ENCODE measurements at regions not wholly inside any gene's neighbourhood (a gene's known extent, or its start where the extent isn't known, plus 50 kb on each side); places are given as distances from the start of the nearest gene placed in this dataset.

DNA sequence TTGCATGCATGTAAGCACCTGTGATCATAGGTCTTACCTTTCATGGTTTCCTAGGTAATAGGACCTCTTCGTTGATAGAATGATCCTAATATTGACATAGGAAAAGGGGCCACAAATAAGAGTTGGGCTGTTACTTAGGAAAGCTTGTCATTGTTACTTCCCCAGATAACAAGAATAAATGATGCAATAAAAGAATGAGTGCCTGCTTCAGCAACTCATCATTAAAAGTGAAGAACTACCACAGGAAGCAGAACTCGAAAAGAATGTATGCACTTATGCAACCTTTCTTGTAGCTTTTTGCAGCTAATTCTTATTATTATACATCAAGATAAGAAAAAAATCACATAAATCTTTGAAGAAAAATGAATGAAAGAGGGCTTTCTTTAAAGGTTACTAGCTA, 548.6 kb downstream of the LTN1 start:
- no peak for DNase-seq

DNA sequence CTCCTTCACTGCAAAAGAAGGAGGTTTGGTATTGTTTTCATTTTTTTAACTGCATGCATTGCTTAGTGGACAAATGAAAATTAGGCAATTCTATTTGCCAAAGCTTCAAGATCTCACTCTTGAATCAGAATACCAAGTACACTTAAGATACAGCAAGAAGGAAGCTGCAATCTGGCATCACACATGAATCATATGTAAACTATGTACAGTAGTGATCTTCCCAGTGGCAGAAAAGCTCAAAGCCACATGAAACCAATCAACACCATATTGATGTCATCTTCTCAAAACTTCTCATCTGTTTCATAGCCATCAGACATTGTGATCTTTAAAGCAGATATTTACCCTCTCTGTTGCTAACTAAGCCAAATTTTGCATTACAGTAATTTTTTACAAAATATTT, 550.1 kb downstream of the LTN1 start:
- DNase-seq: no peak

DNA sequence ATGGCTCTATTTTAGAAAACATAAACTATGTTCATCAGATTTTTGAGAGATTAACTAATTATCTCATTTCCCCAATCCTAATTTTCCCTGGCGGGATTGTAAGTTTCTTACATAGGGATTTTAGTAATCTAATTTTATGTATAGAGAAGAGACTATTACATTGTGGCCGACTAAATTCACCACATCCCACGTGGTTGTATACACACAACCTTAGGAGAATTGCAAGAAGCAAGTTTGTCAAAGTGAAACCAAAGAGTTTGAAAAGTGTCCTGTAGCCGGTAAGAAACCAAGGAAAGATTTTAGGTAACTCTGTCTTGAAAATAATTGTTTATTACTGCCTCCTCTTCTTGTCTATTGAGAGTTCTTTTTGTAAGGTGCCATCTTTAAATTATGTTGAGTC, 550.6 kb downstream of the LTN1 start:
- no peak for DNase-seq

DNA sequence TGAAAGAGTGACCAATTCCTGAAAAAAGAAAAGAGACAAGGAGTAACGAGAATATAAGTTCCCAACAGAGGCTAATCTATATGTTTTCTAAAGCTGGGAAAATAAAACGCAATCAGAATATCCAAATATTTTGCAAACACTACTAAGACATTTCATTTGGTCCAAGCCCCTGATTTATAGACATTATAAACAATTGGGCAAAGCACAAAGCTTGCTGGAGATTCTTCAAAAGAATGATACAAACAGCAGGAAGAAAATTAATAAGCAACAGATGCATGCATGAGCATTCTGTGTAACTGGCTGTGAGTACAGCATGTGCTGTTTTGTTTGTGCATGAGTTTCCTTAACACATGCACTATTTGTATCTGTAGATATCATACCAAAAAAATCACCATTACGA, 552.9 kb downstream of the LTN1 start:
- no peak for DNase-seq

DNA sequence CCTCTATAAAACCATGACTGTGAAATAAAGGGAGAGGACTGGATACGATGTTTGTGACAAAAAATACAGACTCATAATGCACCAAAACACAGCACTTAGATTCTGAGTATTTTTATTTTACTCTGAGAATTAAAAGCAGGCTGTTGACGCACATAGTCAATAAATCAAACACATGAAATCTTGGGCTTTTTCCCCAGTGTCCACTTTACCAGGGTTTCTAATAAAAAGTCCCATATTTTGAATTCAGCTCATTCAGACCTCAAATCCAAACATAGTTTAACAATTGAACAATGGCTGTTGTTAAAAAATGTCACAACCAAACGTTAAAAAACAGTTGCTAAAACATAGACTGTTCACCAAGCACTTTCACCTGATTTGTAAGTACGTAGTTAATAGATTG, 553.4 kb downstream of the LTN1 start:
- DNase-seq: no peak

DNA sequence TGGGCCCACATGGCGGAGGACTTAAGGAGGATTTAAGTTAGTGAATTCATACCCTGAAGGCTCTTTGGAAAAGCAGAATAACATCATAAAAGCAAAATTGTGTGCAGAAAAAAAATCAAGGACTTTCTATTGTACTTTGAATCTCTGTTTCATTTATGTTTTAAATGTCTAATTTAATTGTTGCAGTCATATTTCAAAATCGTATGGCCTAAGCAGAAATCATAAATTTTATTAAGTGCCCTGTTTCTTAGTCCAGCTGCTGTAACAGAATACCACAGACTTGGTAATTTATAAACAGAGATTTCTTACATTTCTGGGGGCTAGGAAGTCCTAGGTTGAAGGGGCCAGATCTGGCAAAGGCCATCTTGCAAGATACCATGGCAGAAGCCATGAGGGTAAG, 555.6 kb downstream of the LTN1 start:
- DNase-seq: no peak

DNA sequence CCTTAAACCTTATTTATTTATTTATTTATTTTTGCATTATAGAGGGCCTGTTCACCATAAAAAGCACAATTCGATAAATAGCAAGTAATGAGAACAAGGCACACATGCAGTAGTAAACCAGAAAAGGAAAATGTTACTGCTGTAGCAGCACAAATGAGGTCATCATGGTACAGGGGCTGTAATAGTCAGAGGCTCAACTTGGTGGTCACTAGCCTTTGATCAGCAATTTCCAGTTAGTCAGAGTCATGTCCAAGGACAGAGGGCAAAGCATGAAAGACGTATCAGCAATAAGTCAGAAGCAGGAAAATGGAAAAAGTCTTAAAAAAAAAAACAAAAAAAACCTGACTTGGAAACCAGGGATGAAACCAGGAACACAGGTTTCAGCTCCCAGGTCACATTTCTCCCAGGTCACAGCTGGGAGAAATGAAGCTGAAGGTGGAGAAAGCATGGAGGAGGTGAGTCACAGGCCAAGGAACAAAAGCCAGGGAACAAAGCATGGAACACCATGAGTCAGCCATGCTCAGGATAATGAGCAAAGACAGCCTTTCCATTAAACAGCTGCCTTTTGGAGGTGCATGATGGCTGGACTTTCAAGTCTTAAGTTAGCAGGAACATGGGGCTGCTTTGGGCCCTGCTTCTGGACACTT, 556.3 kb downstream of the LTN1 start:
- DNase-seq: no peak

DNA sequence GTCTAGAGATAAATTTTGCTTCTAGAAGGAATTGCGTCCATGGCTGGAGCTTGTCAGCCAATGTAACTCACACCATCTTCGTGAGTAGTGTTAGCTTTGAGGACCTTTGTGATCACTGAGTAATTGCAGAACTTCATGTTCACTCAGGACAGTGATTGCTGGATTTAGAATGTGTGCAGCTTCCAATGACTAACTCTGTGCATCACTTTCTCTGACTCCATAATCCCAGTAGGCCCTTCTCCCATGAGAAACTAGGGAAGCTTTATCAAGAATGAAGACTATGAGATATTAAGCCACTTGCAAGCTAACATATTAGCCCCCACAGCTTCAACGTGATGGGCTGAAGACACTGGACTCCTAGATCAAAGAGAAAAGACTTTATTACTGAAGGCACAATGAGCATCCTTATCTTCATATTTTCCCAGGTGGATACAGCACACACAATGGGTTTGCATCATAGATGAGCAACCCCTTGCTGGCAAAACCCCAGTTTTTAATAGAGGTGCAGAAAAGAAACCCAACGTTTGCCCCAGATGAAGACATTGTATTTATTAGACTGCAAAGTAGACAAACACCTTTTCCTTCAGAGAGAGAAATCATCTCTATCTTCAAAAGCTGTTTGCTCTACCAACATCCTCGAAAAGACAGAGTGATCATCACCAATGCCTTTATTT, 561.0 kb downstream of the LTN1 start:
- DNase-seq: no peak

DNA sequence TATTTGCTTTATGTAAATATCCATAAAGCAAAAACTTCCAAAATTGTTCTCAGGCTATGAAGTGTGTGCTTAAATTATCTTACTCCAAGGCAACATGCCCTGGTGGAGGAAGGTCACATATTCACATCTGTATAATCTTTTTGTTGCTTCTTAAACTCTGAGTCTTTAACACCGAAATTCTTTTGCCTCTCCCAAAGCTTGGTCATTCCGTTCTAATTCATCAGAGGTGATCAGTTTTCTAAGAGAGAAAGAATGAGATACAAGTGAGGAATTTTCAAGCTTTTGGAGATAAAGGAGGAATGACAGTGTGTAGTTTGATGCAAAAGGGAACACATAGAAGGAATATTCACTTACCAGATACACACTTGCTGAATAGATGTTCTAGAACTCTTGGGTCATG, 561.7 kb downstream of the LTN1 start:
- DNase-seq: no peak

DNA sequence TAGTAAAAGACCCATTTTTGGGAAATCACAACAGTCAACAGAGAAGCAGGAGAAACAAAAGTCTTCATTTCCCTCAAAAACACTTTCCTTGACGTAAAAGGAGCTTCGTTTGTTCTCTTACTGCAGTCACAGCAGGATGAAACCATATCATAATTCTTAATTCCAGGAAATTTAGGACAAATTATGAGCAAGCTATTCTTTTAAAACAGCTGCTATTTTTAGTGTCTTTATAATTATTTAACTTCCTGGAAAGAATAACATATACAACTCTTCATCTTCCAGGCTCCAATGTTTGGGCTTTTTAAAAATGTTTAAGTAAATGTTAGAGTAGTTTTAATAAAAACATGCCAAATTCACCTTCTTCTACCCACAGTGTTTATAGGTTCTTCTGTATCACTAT, 563.5 kb downstream of the LTN1 start:
- no peak for DNase-seq

DNA sequence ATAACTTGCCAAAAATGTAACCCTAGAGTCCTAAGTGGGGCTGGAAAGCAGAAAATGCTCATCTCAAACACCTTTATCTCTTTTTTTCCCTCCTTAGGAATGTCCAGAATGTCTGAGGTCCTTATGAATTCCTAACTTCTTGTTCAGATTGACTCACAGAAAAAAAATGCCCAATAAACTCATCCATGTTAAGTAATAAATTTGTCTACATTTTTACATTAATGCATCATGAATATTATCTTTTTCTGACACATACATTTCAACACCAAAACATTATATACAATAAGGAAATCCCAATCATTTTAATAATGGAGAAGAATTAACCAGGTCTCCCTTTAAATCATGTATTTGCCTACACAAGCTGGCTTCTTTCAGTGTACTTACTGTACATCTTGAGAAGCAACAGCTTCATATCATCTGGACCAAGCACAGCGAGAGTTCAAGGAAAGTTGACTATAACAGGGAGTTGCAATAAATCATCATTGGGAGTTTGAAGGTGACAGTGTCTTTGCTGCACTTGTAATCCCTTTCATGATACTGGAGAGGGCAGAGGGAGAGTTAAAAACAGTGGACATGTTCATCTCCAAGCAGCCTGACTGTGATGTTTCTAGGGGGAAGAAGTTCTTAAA, 565.2 kb downstream of the LTN1 start:
- DNase-seq: no peak

DNA sequence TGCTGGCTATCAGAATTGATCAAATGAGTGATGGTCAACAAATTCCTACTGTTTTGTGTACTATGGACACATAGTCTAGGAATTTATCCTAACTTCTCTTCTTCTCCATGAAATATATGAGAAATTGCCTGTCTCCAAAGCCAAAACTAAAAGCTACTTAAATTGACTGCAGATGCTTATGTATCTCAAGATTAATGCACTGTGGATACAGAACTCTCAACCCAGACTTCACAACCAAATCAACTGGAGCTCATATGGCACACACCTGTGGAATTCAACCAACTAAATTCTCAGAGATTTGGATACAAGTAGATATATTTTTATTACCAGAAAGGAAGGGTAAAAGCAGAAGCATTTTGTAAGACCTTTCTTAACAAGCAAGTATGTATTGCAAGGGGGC, 566.1 kb downstream of the LTN1 start:
- DNase-seq: no peak

DNA sequence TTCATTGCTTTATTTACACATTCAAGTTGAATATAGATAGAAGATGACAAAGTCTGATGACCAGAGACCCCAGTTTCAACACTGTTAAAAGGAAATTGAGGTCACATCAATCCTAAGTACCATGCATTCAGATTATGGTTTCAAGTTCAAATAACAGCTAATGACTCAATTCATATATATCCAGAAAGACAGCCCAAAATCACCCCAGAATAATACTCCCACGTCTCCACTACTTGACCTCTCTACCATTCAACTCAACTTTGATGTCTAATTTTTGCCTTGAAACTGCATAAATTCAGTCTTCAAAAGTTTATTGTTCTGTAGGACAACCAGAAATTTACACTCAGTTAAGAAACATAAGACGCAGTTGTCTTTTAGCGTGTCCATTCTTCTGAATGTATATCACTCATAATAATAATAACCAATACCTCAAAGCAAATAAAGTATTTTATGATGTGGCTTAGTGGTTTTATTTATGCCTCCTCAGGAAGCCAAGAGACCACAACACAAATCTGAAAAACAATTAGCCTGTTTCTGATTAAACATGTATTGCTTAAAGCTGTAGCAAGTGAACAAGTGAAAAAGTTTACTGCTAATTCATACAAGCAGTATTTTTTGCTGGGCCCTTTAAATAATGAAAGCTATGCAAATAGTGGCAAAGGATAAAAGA, 569.0 kb downstream of the LTN1 start:
- DNase-seq: no peak

DNA sequence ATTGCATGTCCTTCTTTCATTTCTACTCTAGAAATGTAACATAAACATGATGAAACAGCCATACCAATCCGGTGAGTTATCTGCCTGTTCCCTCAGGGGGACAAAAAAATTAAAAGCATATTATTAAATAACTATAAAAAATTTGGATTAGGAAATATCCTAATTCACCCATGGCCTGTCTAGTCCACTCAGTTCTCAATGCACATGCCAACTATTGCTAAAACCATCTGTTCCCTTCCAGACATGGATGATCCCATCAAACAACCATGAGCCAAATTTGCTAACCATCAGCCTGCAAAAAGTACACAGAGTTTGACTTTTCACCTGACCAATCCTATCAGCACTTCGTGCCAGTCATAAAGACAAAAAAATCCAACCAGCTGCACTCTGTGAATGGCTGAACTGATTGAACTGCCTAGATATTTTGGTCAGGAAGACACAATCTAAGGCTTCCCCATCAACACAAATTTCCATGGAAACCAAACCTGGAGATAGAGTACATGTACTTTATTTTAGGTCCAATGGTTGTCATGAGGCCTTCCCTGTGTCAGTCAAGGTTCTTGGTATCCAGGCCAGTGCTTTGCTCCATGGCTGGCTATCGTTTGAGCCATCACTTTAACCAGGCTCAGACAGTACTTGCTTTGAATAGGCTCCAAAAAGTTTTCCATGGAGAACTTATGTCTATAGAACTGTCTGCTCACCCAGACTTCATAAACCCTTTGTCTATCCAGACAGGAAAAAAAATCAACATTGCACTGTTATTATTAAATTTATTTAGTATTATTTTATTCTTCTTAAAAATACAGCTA, 570.8 kb downstream of the LTN1 start:
- DNase-seq: no peak

DNA sequence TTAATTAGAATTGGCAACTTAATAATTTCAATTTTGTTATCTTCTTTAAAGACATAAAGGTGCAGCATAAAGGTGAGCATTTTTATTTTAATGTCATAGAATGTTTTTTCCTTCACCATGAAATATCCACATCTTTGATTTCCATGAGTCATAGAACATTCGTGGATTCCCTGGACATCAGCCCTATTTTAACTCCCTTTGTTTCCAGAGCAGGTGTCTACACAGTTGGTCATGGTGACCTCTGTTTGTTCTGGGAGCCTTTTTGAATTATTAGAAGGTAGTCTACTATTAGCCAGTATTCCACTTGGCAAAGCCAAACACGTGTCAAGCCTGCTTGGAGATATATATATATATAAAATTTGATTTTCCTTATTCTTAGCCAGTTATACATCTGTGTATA, 572.9 kb downstream of the LTN1 start:
- DNase-seq: no peak

DNA sequence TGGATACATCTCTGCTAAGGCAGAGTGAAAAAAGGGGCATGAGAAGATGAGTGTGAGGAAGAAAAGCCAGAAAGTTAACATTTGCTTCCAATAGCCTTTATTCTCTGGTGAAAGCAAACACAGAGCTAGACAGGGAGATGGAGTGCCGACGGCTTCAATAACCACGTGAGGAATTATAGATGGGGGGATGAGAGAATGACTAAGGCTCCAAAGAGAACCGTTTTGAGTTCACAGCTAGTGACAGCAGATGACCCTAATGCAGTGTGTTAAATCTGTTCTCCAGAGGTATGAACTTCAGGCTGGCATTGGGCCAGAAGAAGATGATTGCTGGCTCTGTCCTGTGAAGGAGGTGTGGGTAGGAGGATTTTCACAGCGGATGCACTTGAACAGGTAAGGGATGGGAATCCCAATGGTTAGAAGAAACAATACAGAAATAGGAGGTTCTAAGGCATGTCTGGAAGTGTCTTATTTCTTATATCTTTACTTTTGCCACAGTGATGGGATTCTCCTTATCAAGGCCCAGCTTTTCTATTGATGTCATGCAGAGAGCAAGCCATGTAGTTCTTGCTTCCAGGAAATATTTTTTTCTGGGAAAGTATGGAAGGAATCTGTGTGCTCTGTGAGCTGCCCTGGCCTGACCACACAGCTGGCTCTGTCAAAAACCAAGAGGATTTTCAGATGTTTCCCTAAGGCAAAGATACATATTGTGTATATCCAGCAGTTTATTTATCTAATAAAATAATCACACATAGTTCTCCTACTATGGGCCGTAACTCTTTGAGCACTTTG, 573.8 kb downstream of the LTN1 start:
- no peak for DNase-seq

DNA sequence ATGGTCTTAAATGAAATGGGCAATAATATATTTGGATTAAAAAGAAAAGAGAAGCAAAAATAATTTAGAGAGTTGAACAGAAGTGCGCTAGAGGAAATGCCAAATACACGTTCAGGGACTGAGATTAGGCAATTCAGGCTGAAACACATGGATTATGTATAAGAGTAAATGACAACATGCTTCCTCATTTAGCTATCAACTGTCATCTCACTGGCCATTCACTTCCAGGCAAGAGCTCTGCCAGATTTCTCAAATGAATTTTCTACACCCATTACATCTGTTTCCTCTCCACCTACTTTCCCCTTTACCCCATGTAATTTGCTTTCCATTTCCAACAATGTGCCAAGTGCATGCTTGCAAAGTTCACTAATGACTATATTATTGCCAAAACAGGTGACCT, 582.4 kb downstream of the LTN1 start:
- no peak for DNase-seq

DNA sequence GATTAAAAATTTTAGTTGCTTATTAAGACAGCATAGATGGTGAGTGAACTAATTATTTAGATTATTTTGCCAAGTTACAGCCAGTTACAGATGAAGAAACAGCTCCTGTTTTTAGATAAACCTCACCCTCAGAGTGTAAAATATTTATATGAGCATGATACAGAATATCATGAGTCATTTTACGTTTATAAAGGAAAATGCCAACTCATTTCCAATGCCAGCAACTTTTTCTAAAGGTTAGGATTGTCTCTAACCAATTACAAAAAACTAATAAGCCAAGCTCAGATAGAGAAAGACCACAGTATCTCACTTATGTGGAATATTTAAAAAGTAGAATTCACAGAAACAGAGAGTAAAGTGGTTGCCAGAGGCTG, 590.1 kb downstream of the LTN1 start:
- no peak for DNase-seq

DNA sequence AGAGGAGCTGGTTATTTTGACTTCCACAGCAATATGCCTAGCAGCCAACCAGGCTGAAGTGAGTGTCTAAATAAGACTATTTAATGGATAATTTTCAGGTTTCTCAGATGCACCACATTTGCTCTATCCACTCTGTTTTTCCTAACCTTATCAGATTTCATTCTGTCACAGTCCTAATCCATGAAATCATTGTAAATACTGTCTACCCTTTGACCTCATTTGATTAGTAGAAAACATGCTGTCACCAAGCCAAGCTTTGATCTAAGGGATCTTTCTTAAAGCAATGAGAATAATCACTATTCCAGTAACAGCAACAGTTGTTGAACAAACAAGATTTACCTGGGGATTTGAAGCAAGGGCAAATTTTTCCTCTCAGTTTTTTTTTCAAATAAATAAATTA, 595.6 kb downstream of the LTN1 start:
- no peak for DNase-seq

DNA sequence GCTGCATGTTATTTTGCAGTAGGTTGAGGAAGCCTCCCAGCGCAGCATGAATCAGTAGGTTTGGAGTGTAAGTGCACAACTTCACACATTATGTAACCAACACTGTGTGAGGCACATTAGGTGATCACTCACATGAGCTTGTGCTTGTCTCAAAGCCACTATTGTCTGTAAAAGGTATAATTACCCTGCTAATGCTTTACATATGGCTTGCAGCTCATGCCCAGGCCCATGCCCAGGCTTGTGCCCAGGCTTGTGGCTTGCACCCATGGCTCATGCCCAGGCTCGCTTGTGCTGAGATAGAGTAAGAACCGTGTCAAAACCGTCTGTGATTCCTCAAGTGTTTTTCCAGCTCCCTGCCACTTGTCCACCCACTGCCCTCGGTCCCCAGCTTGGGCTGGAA, 596.3 kb downstream of the LTN1 start:
- no peak for DNase-seq

DNA sequence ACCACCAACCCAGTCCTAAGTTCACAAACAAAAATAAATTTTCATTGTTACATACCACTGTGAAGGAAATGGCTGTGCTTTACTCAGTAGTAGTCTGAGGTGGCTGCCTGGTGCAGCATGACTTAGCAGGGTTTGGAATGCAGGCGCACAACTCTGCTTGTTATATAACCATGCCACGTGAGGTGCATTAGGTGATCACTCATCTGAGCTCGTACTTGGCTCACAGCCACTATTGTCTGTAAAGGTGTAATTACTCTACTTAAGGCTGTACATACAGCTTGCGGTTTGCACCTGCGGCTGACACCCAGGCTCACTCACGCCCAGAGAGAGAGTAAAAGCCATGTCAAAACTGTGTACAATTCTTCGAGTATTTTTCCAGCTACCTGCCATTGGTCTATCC, 599.4 kb downstream of the LTN1 start:
- no peak for DNase-seq
